Spinal cord (tissue), 9 donors: ENCODE measurements at regions not wholly inside any gene's neighbourhood (a gene's known extent, or its start where the extent isn't known, plus 50 kb on each side); places are given as distances from the start of the nearest gene placed in this dataset.
"Not testable (repeated sequence)": the region's sequence is repeated elsewhere in the genome, so short reads cannot be mapped to it uniquely, and the experiment has no call there.

Experiments
- DNase-seq, 6 donors: peaks; one replicate each; pipeline versions ENCODE4 v3.0.0 to v3.0.0-alpha.2; 2013 to 2015; ENCODE audit warnings: low spot score in 6 of 6, low read depth in 4 of 6
- H3K27ac ChIP-seq: one replicate; pipeline ENCODE4 v1.5.1; 2013; ENCODE audit warnings: low read depth, low read length, control low read depth
- H3K27me3 ChIP-seq: one replicate; pipeline ENCODE4 v1.6.1; 2013; ENCODE audit warnings: low read length; ENCODE audit not compliant: control insufficient read depth, insufficient read depth
- H3K36me3 ChIP-seq: one replicate; pipeline ENCODE4 v1.6.1; 2013; ENCODE audit warnings: low read length; ENCODE audit not compliant: control insufficient read depth, insufficient read depth
- H3K4me1 ChIP-seq: one replicate; pipeline ENCODE4 v1.6.1; 2013; ENCODE audit warnings: low read length; ENCODE audit not compliant: control insufficient read depth, insufficient read depth
- H3K4me3 ChIP-seq: one replicate; pipeline ENCODE4 v1.5.1; 2013; ENCODE audit warnings: low read depth, low read length, control low read depth
- H3K9me3 ChIP-seq: one replicate; pipeline ENCODE4 v1.6.1; 2013; ENCODE audit warnings: low read length; ENCODE audit not compliant: control insufficient read depth, insufficient read depth
- WGBS: methylation state at CpG from one replicate; pipeline ENCODE4 v1.1.5; 2013; ENCODE audit warnings: missing lambda C conversion rate; ENCODE audit not compliant: insufficient coverage; 5-methylcytosine and 5-hydroxymethylcytosine counted together
- donor health status: healthy.

GRCh38 chr5:17326600-17327037 is 109.2 kb downstream of the BASP1 start:
- Histone ChIP-seq H3K9me3 (no peaks in the 10 kb centered on the region), H3K27me3 (no peaks in the 10 kb centered on the region), H3K27ac (no peak overlapping the region), H3K4me3 (no peak overlapping the region), H3K36me3 (no peaks in the 10 kb centered on the region), H3K4me1 (no peaks in the 10 kb centered on the region)
- no CpG with 5 or more reads among the region's 4 CpGs for WGBS
- DNase-seq, result no peak

GRCh38 chr5:17327048-17327625 is 109.7 kb downstream of the BASP1 start:
- Histone ChIP-seq H3K9me3 (no peaks in the 10 kb centered on the region), H3K27me3 (no peaks in the 10 kb centered on the region), H3K4me3 (no peak overlapping the region), H3K36me3 (no peaks in the 10 kb centered on the region), H3K4me1 (no peaks in the 10 kb centered on the region), H3K27ac (no peak overlapping the region)
- WGBS, result 75% methylated on average over 4 of the region's 9 CpGs
- DNase-seq, result no peak

- no peak overlapping the region for H3K27ac ChIP-seq
- H3K27me3 ChIP-seq, result no peaks in the 10 kb centered on the region
- DNase-seq, result peak in 1 of 6 donors; percentile 32
- no peaks in the 10 kb centered on the region for H3K9me3 ChIP-seq
- WGBS, result no CpG with 5 or more reads among the region's 3 CpGs
- H3K4me1 ChIP-seq, result no peaks in the 10 kb centered on the region
- H3K4me3 ChIP-seq, result no peak overlapping the region
- H3K36me3 ChIP-seq, result no peaks in the 10 kb centered on the region
Observed at GRCh38 chr5:17329571-17329970, 112.1 kb downstream of the BASP1 start.

DNA sequence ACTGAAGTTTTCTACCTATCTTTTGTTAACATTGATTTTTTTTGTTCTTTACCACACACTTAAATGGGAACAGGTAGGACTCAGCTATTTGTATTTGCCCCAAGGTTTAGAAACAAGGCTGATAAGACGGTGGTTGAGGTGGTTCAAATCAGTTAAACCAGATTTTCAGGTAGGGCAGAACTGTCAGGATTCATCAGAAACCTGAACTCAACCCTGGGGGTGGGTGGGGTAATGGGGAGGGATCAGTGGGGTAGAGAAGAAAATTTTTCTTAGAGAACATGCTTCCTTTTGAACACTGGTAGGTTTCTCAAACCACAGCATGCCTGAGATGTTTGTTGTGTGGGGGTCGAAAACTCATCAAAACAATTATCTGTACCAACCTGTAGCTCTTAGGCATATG is 113.0 kb downstream of the BASP1 start:
- no peaks in the 10 kb centered on the region for H3K4me1 ChIP-seq
- H3K4me3 ChIP-seq, result no peak overlapping the region
- DNase-seq, result no peak
- H3K27ac ChIP-seq, result no peak overlapping the region
- H3K9me3 ChIP-seq, result no peaks in the 10 kb centered on the region
- WGBS, result no CpG with 5 or more reads among the region's 2 CpGs
- H3K36me3 ChIP-seq, result no peaks in the 10 kb centered on the region
- H3K27me3 ChIP-seq, result no peaks in the 10 kb centered on the region

DNA sequence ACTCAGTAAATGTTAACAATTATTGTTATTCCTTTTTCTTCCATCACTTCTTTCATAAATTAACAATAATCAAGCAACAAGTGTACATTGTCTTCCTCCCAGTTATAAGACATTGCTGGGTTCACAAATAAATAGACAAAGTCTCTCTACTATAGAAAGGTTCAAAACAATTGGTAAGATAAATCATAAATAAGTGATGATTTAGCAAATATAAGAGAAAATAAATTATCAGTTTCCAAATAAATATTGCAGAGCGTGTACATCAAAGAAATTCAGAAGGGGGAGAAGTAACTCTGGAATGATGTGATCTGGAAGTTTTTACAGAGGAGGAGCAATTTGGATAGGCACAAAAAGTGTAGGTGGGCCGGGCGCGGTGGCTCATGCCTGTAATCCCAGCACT is 114.2 kb downstream of the BASP1 start:
- WGBS, result 89% methylated on average over 3 of the region's 4 CpGs
- H3K4me3 ChIP-seq, result no peak overlapping the region
- H3K36me3 ChIP-seq, result no peaks in the 10 kb centered on the region
- no peaks in the 10 kb centered on the region for H3K4me1 ChIP-seq
- no peak for DNase-seq
- no peaks in the 10 kb centered on the region for H3K9me3 ChIP-seq
- H3K27ac ChIP-seq, result no peak overlapping the region
- H3K27me3 ChIP-seq, result no peaks in the 10 kb centered on the region

GRCh38 chr5:17333755-17334154 is 116.3 kb downstream of the BASP1 start:
- 100% methylated on average over 1 of the region's 3 CpGs for WGBS

DNA sequence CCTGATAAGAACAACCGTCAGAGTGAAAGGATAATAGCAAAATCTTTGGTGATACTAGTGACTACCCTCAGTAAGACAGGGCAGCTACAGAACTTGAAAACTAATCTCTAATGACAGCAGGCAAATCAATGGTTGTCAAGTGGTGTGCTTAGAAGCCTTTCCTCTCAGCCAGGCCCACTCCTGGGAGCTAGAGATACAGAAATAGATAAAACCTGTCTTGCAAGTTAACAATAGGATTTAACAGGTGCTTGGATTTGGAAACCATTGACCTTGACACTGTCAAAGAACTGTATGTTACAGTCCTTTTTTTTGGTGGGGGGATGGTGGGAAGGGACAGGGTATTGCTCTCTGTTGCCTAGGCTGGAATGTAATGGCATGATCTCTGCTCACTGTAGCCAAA is 118.6 kb downstream of the BASP1 start:
- Histone ChIP-seq H3K4me3 (no peak overlapping the region), H3K9me3 (no peaks in the 10 kb centered on the region), H3K27me3 (no peaks in the 10 kb centered on the region), H3K4me1 (no peaks in the 10 kb centered on the region), H3K27ac (no peak overlapping the region), H3K36me3 (no peaks in the 10 kb centered on the region)
- DNase-seq, result no peak
- no CpG with 5 or more reads among the region's 1 CpG for WGBS

More at GRCh38 chr5:17333755-17334154, 116.3 kb downstream of the BASP1 start:
- Histone ChIP-seq H3K4me3 (no peak overlapping the region), H3K36me3 (no peaks in the 10 kb centered on the region), H3K27ac (no peak overlapping the region), H3K9me3 (no peaks in the 10 kb centered on the region), H3K4me1 (no peaks in the 10 kb centered on the region), H3K27me3 (no peaks in the 10 kb centered on the region)
- DNase-seq, result no peak

DNA sequence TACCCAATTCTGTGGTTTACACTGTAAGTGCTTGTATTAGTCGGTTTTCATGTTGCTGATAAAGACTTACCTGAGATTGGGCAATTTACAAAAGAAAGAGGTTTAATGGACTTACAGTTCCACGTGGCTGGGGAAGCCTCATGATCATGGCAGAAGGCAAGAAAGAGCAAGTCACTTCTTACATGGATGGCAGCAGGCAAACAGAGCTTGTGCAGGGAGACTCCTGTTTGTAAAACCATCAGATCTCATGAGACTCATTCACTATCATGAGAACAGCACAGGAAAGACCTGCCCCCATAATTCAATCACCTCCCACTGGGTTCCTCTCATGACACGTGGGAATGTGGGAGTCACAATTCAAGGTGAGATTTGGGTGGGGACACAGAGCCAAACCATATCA is 119.3 kb downstream of the BASP1 start:
- not testable (repeated sequence) for H3K36me3 ChIP-seq, H3K27me3 ChIP-seq, H3K4me3 ChIP-seq, H3K9me3 ChIP-seq, H3K27ac ChIP-seq, H3K4me1 ChIP-seq, DNase-seq
- WGBS, result 38% methylated on average over 1 of the region's 3 CpGs

DNA sequence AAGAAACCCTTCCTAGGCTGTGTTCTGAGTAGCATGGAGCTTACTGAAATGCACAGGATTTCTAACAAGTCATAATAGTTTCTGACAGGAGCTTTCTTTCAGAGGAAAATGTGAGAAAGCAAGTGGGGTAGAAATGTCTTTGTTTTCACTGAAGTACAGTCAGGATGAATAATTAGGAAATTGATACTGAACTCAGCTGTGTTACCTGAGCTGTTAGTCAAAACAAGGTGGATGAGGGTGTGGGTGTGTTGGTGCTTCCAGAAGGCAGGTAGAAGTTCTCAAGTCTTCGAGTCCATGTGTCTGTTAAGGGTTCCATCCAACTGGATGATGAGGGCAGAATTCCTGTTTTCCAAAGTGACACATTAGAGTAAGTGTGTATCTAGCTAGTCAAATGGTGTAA is 122.4 kb downstream of the BASP1 start:
- no peak overlapping the region for H3K27ac ChIP-seq
- no peaks in the 10 kb centered on the region for H3K36me3 ChIP-seq
- H3K4me1 ChIP-seq, result no peaks in the 10 kb centered on the region
- no peak overlapping the region for H3K4me3 ChIP-seq
- no peaks in the 10 kb centered on the region for H3K27me3 ChIP-seq
- 100% methylated on average over 1 of the region's 1 CpG for WGBS
- H3K9me3 ChIP-seq, result no peaks in the 10 kb centered on the region
- DNase-seq, result no peak

- DNase-seq, result no peak
- H3K4me1 ChIP-seq, result no peaks in the 10 kb centered on the region
- H3K27ac ChIP-seq, result no peak overlapping the region
- no peaks in the 10 kb centered on the region for H3K9me3 ChIP-seq
- H3K27me3 ChIP-seq, result no peaks in the 10 kb centered on the region
- H3K4me3 ChIP-seq, result no peak overlapping the region
- no CpG with 5 or more reads among the region's 2 CpGs for WGBS
- H3K36me3 ChIP-seq, result no peaks in the 10 kb centered on the region
Observed at GRCh38 chr5:17340379-17340778, 122.9 kb downstream of the BASP1 start.
